HepG2 (cell line): ENCODE measurements at regions not wholly inside any gene's neighbourhood (a gene's known extent, or its start where the extent isn't known, plus 50 kb on each side); places are given as distances from the start of the nearest gene placed in this dataset.

Experiments
- ATAC-seq: fragments of 200-7000 bp; cut with Tn5 transposase; 3 replicates; pipeline ENCODE4 v1.9.1; 2020; ENCODE audit warnings: mild to moderate bottlenecking, moderate library complexity
- BruUV-seq: library from RNA; stranded (reverse); fragments of 400-500 nt; replicated peaks from 2 replicates; lab custom pipeline; 2021; lab: Mats Ljungman, UMichigan
- CTCF ChIA-PET: fragments of 300-600 bp; formaldehyde crosslinking; extraction: SDS; loops from one replicate; lab custom pipeline; 2021; ENCODE audit warnings: low total read pairs, inconsistent platforms, low intra/inter-chr PET ratio; lab: Yijun Ruan, JAX
- POLR2A ChIA-PET: fragments of 350-600 bp; sonication (Branson Sonifier 250); formaldehyde crosslinking; loops from one replicate; lab custom pipeline; 2020; ENCODE audit warnings: antibody characterized with exemption, inconsistent platforms; lab: Yijun Ruan, JAX
- DNase-seq: peaks from one replicate; pipeline ENCODE4 v3.0.0-alpha.2; 2015; ENCODE audit warnings: low spot score
- FAIRE-seq: peaks from 3 replicates; lab custom pipeline; 2011; peaks lifted over from hg19 to GRCh38; lab: Jason Lieb, UNC
- H2AFZ ChIP-seq: one replicate; pipeline ENCODE4 v1.6.1; 2011; ENCODE audit warnings: low read length, inconsistent platforms
- H3K27ac ChIP-seq: fragments of 300-600 bp; 3 replicates; pipeline ENCODE4 v1.8.0; 2011; ENCODE audit warnings: mixed run types, mild to moderate bottlenecking, mixed read lengths, low read length, inconsistent platforms; ENCODE audit not compliant: insufficient read depth; ENCODE audit errors: extremely low read length
- H3K27me3 ChIP-seq, 2 experiments: fragments of 200-600 bp in 1 of 2; 2 replicates in 1 of 2; 3 replicates in 1 of 2; pipeline versions ENCODE4 v1.6.0 to v1.8.0; 2011; ENCODE audit warnings: low read length in 2 of 2, mild to moderate bottlenecking in 2 of 2, moderate library complexity in 2 of 2, inconsistent platforms in 1 of 2; ENCODE audit not compliant: insufficient read depth in 2 of 2, control insufficient read depth in 1 of 2
- H3K36me3 ChIP-seq, 2 experiments: fragments of 200-600 bp in 1 of 2; replicated peaks in 1 of 2; 2 replicates in 1 of 2; 3 replicates in 1 of 2; pipeline versions ENCODE4 v1.5.1 to v1.8.0; 2011; ENCODE audit warnings: low read length in 2 of 2, inconsistent platforms in 1 of 2; ENCODE audit not compliant: insufficient read depth in 2 of 2, control insufficient read depth in 1 of 2
- H3K4me1 ChIP-seq: 2 replicates; pipeline ENCODE4 v1.5.1; 2012; ENCODE audit warnings: low read length, inconsistent platforms; ENCODE audit not compliant: insufficient read depth
- H3K4me2 ChIP-seq: 2 replicates; pipeline ENCODE4 v1.6.0; 2011; ENCODE audit warnings: low read depth, low read length, inconsistent platforms
- H3K4me3 ChIP-seq, 3 experiments: fragments of 200-600 bp in 1 of 3; sonication (generic), shearing (Covaris generic) in 1 of 3; replicated peaks in 1 of 3; 2 replicates each; pipeline ENCODE4 v1.5.1; 2011 to 2016; ENCODE audit warnings: low read length in 3 of 3, inconsistent platforms in 2 of 3, low read depth in 2 of 3, mild to moderate bottlenecking in 2 of 3, control low read depth in 1 of 3, mixed read lengths in 1 of 3; ENCODE audit not compliant: insufficient read depth in 1 of 3
- H3K79me2 ChIP-seq: one replicate; pipeline ENCODE4 v1.6.1; 2011; ENCODE audit warnings: low read length, inconsistent platforms; ENCODE audit not compliant: insufficient read depth
- H3K9ac ChIP-seq: 2 replicates; pipeline ENCODE4 v1.6.0; 2011; ENCODE audit warnings: mild to moderate bottlenecking, low read depth, low read length, inconsistent platforms; ENCODE audit not compliant: insufficient read depth
- H3K9me3 ChIP-seq: 2 replicates; pipeline ENCODE4 v1.5.1; 2012; ENCODE audit warnings: mild to moderate bottlenecking, low read length
- H4K20me1 ChIP-seq: 2 replicates; pipeline ENCODE4 v1.6.0; 2011; ENCODE audit warnings: inconsistent platforms, mild to moderate bottlenecking, low read length, moderate library complexity; ENCODE audit not compliant: insufficient read depth
- ARNT2 ChIP-seq: sonication (generic); formaldehyde crosslinking; IDR thresholded peaks from 2 replicates; pipeline ENCODE4 v1.8.0; 2022; ENCODE audit warnings: mild to moderate bottlenecking, low read depth, missing genetic modification reagents, moderate library complexity
- BCLAF1 ChIP-seq: fragments of 450-650 bp; IDR thresholded peaks from 2 replicates; pipeline ENCODE4 v1.6.1; 2017; ENCODE audit warnings: mild to moderate bottlenecking
- ETV5 ChIP-seq: IDR thresholded peaks from 2 replicates; pipeline ENCODE4 v1.6.1; 2018; ENCODE audit warnings: missing biosample characterization, missing genetic modification reagents, inconsistent platforms, borderline replicate concordance
- ISL2 ChIP-seq: sonication (generic); formaldehyde crosslinking; IDR thresholded peaks from 2 replicates; pipeline ENCODE4 v1.5.0; 2020; ENCODE audit warnings: missing genetic modification reagents
- NFRKB ChIP-seq: fragments of 450-650 bp; IDR thresholded peaks from 2 replicates; pipeline ENCODE4 v1.6.1; 2017
- SRY ChIP-seq: sonication (generic); formaldehyde crosslinking; IDR thresholded peaks from 2 replicates; pipeline ENCODE4 v1.8.0; 2022; ENCODE audit warnings: mild to moderate bottlenecking, missing genetic modification reagents
- ZNF562 ChIP-seq: sonication (generic); formaldehyde crosslinking; IDR thresholded peaks from 2 replicates; pipeline ENCODE4 v1.8.0; 2022; ENCODE audit warnings: missing genetic modification reagents, borderline replicate concordance
- ZNF788 ChIP-seq: sonication (generic); formaldehyde crosslinking; IDR thresholded peaks from 2 replicates; pipeline ENCODE4 v1.5.0; 2020; ENCODE audit warnings: mild to moderate bottlenecking, missing genetic modification reagents, borderline replicate concordance
- ZNF839 ChIP-seq: sonication (generic); formaldehyde crosslinking; IDR thresholded peaks from 2 replicates; pipeline ENCODE4 v1.4.0; 2020; ENCODE audit warnings: missing genetic modification reagents, mild to moderate bottlenecking, borderline replicate concordance
- WGBS: methylation state at CpG from one replicate; pipeline ENCODE4 v1.1.6; 2017; ENCODE audit warnings: low lambda C conversion rate; 5-methylcytosine and 5-hydroxymethylcytosine counted together
- in situ Hi-C: cut with HindIII; loops from 2 replicates; pipeline ENCODE4 v1.10.0; 2017; ENCODE audit warnings: low pct_unique_long_range_greater_than_20kb; ENCODE audit not compliant: extremely low pct_ligation_motif_present
- intact Hi-C: fragments of 100-400 bp; cut with micrococcal nuclease; formaldehyde crosslinking; loops from one replicate; pipeline ENCODE4 v1.10.0; 2022; ENCODE audit not compliant: unreplicated experiment
- TF ChIP-seq, protein P1 (sequence below): sonication (generic); formaldehyde crosslinking; IDR thresholded peaks from 2 replicates; pipeline ENCODE4 v1.9.0; 2021; ENCODE audit warnings: mild to moderate bottlenecking, missing genetic modification reagents

DNA sequence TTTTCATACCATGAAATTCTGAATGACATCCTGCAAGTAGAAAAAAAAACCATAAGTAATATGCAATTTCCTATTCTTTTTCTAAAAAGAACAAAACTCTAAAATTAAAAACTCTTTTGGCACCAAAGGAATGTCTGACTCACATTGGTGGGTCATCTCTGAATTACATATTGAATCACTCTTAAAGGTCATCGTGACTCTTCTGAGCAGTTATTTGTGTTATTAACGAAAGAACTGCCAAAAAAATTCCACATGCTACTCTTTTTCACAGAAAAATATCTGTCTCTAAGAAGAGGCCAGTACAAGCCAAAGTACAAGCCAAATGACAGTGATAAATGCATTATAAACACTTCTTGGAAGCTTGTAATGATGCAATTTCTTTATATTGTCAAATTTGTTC is 282.2 kb downstream of the GUCY2F start:
- no peak overlapping the region for H3K9ac ChIP-seq
- TF ChIP-seq ZNF788 (CRISPR knock-in tag): no peak
- no peak for TF ChIP-seq ARNT2 (CRISPR knock-in tag)
- TF ChIP-seq ZNF562 (CRISPR knock-in tag): no peak
- TF ChIP-seq, all 625 proteins: peak for 0
- intact Hi-C loops: no loop called here

GRCh38 chrX:109190542-109190941 is 291.3 kb downstream of the GUCY2F start:
- in situ Hi-C loops: no loop called here
- H3K4me2 ChIP-seq: no peak overlapping the region

More for the DNA sequence above, 282.2 kb downstream of the GUCY2F start:
- no peak for ATAC-seq
- no peak for DNase-seq
- BruUV-seq: no TSS peak
- Histone ChIP-seq H4K20me1 (no peaks in the 10 kb centered on the region), H3K4me2 (no peak overlapping the region), H3K4me1 (no peaks in the 10 kb centered on the region), H3K4me3 (no peak overlapping the region), H3K36me3 (no peaks in the 10 kb centered on the region), H3K9me3 (no peaks in the 10 kb centered on the region), H2AFZ (no peak overlapping the region), H3K79me2 (no peaks in the 10 kb centered on the region), H3K27me3 (no peaks in the 10 kb centered on the region), H3K27ac (no peak overlapping the region)
- no peak for FAIRE-seq
- CTCF ChIA-PET: no interaction called here
- 0% methylated on average over 2 of the region's 2 CpGs for WGBS
- in situ Hi-C loops: no loop called here
- POLR2A ChIA-PET: no interaction called here

More at GRCh38 chrX:109190542-109190941, 291.3 kb downstream of the GUCY2F start:
- H3K9ac ChIP-seq: no peak overlapping the region
- H3K4me1 ChIP-seq: no peaks in the 10 kb centered on the region
- H4K20me1 ChIP-seq: no peaks in the 10 kb centered on the region
- BruUV-seq: no TSS peak
- POLR2A ChIA-PET: no interaction called here
- no peak for FAIRE-seq
- CTCF ChIA-PET: no interaction called here
- no peaks in the 10 kb centered on the region for H3K79me2 ChIP-seq
- no peak for ATAC-seq
- no peak for DNase-seq
- intact Hi-C loops: no loop called here
- H2AFZ ChIP-seq: no peak overlapping the region
- H3K27me3 ChIP-seq: no peaks in the 10 kb centered on the region
- TF ChIP-seq ISL2: no peak
- TF ChIP-seq, protein P1, sequence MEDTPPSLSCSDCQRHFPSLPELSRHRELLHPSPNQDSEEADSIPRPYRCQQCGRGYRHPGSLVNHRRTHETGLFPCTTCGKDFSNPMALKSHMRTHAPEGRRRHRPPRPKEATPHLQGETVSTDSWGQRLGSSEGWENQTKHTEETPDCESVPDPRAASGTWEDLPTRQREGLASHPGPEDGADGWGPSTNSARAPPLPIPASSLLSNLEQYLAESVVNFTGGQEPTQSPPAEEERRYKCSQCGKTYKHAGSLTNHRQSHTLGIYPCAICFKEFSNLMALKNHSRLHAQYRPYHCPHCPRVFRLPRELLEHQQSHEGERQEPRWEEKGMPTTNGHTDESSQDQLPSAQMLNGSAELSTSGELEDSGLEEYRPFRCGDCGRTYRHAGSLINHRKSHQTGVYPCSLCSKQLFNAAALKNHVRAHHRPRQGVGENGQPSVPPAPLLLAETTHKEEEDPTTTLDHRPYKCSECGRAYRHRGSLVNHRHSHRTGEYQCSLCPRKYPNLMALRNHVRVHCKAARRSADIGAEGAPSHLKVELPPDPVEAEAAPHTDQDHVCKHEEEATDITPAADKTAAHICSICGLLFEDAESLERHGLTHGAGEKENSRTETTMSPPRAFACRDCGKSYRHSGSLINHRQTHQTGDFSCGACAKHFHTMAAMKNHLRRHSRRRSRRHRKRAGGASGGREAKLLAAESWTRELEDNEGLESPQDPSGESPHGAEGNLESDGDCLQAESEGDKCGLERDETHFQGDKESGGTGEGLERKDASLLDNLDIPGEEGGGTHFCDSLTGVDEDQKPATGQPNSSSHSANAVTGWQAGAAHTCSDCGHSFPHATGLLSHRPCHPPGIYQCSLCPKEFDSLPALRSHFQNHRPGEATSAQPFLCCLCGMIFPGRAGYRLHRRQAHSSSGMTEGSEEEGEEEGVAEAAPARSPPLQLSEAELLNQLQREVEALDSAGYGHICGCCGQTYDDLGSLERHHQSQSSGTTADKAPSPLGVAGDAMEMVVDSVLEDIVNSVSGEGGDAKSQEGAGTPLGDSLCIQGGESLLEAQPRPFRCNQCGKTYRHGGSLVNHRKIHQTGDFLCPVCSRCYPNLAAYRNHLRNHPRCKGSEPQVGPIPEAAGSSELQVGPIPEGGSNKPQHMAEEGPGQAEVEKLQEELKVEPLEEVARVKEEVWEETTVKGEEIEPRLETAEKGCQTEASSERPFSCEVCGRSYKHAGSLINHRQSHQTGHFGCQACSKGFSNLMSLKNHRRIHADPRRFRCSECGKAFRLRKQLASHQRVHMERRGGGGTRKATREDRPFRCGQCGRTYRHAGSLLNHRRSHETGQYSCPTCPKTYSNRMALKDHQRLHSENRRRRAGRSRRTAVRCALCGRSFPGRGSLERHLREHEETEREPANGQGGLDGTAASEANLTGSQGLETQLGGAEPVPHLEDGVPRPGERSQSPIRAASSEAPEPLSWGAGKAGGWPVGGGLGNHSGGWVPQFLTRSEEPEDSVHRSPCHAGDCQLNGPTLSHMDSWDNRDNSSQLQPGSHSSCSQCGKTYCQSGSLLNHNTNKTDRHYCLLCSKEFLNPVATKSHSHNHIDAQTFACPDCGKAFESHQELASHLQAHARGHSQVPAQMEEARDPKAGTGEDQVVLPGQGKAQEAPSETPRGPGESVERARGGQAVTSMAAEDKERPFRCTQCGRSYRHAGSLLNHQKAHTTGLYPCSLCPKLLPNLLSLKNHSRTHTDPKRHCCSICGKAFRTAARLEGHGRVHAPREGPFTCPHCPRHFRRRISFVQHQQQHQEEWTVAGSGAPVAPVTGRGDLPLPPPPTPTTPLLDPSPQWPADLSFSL (CRISPR knock-in tag): no peak
- TF ChIP-seq ETV5 (CRISPR knock-in tag): no peak
- no peak for TF ChIP-seq BCLAF1
- no peak for TF ChIP-seq NFRKB
- no peak for TF ChIP-seq ZNF839 (CRISPR knock-in tag)
- TF ChIP-seq SRY: no peak
- H3K36me3 ChIP-seq: no peaks in the 10 kb centered on the region
- H3K9me3 ChIP-seq: no peaks in the 10 kb centered on the region
- 64% methylated on average over 1 of the region's 1 CpG for WGBS
- no peak overlapping the region for H3K4me3 ChIP-seq
- no peak overlapping the region for H3K27ac ChIP-seq
